ENCODE measurements at regions not wholly inside any gene's neighbourhood (a gene's known extent, or its start where the extent isn't known, plus 50 kb on each side); places are given as distances from the start of the nearest gene placed in this dataset.

DNA sequence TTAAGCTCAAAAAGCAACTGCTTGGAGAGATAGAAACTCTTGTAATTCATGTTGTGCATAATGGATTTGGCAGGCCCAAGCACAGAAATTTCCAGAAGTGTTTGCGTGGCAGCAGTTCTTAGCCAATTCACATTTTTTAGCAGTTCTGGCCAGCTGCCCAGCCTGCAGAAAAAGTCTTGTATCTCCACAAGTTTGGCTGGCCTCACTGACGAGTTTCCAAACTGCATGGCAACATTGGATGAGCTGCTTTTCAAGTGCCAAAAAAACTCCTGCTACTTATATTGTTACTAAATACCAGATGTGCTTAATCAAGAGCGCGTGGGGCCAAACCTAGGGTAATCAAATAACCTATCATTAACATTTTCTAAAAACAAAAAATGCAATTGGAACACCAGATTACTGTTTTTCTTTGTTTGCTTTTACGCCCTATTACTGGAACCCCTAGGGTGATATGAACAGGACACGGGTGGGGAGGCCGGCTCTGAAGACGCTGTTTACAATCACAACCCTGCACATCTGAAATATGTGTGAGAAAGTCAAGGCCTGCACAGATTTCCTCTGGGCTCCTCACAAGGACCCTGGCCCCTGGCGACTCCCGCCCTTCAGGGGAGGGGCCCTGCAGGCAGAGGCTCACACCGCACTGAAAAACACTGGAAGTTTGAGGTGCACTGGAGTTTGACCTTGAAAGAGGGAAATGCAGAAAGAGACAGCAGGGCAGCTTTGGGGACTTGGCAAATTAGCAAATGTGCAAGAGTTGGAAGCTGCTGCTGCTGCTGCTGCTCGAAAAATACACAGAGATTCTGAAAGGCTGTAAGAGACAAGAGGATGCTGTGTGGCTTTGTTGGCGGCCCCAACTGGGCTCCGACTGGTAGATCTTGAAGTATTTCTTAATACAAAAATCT is 55.2 kb upstream of the TARBP1 start (continued):
- TF ChIP-seq, protein P1, sequence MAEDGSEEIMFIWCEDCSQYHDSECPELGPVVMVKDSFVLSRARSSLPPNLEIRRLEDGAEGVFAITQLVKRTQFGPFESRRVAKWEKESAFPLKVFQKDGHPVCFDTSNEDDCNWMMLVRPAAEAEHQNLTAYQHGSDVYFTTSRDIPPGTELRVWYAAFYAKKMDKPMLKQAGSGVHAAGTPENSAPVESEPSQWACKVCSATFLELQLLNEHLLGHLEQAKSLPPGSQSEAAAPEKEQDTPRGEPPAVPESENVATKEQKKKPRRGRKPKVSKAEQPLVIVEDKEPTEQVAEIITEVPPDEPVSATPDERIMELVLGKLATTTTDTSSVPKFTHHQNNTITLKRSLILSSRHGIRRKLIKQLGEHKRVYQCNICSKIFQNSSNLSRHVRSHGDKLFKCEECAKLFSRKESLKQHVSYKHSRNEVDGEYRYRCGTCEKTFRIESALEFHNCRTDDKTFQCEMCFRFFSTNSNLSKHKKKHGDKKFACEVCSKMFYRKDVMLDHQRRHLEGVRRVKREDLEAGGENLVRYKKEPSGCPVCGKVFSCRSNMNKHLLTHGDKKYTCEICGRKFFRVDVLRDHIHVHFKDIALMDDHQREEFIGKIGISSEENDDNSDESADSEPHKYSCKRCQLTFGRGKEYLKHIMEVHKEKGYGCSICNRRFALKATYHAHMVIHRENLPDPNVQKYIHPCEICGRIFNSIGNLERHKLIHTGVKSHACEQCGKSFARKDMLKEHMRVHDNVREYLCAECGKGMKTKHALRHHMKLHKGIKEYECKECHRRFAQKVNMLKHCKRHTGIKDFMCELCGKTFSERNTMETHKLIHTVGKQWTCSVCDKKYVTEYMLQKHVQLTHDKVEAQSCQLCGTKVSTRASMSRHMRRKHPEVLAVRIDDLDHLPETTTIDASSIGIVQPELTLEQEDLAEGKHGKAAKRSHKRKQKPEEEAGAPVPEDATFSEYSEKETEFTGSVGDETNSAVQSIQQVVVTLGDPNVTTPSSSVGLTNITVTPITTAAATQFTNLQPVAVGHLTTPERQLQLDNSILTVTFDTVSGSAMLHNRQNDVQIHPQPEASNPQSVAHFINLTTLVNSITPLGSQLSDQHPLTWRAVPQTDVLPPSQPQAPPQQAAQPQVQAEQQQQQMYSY (CRISPR knock-in tag; IDR thresholded peaks at IDR 0.05), result no peak
- TF ChIP-seq, protein P2, sequence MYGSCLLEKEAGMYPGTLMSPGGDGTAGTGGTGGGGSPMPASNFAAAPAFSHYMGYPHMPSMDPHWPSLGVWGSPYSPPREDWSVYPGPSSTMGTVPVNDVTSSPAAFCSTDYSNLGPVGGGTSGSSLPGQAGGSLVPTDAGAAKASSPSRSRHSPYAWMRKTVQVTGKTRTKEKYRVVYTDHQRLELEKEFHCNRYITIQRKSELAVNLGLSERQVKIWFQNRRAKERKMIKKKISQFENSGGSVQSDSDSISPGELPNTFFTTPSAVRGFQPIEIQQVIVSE (CRISPR knock-in tag; IDR thresholded peaks at IDR 0.05; ENCODE audit: borderline replicate concordance), result no peak
- TF ChIP-seq ZBTB21 (CRISPR knock-in tag; IDR thresholded peaks at IDR 0.05; ENCODE audit: borderline replicate concordance) (no peak), ZNF121 (CRISPR knock-in tag; IDR thresholded peaks at IDR 0.05) (no peak), SMAD4 (CRISPR knock-in tag; IDR thresholded peaks at IDR 0.05) (no peak)

DNA sequence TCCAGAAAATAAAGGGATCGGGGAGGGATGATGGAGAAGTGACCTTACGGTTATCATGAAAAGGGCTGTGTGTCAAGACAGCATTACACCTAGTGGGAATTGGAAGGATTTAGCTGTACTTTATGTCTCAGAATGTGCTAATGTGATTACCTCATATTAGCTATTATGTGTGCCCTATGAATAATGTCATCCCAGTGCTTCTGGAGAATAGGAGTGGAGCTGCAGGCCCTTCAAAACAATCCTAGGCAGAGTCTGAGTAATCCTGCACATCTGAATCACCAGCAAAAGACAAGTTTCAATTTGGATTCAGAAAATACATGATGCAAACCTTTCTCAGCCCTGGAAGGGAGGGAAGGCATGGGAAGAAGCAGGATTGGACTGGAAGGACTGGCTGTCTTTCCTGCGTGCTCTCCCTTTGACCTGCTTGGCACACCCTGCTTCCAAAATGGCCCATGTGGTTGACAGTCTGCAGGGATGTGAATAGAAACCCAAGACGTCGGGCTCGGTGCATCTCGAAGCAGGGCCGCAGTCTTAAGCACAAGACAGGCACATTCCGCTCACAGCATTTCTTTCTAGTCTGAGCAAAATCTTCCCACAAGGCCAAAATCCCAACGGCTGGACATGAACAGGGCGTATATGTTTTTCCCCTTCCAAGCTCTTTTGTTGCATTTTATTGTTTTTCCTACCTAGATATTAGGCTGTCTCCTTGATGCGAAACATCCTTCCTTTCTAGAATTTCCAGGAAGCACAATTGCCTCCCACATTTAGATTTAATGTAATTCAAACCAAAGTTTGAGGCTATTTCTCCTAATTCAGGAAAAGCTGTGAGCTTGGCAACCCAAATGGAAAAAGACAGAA is 54.3 kb upstream of the TARBP1 start:
- no peak overlapping the region for H3K4me3 Mint-ChIP-seq
- H3K4me1 Mint-ChIP-seq, result peaks cover 34% of the 10 kb centered on the region
- DNase-seq (ENCODE audit: low spot score), result no peak
- no peaks in the 10 kb centered on the region for H3K36me3 Mint-ChIP-seq
- TF ChIP-seq PRRX2 (CRISPR knock-in tag; IDR thresholded peaks at IDR 0.05) (no peak), ZNF219 (CRISPR knock-in tag; IDR thresholded peaks at IDR 0.05; ENCODE audit: borderline replicate concordance) (no peak), IRF2 (CRISPR knock-in tag; IDR thresholded peaks at IDR 0.05; ENCODE audit: borderline replicate concordance, low read depth) (no peak), SP1 (CRISPR knock-in tag; conservative IDR thresholded peaks at IDR 0.05) (no peak), TEAD1 (CRISPR knock-in tag; IDR thresholded peaks at IDR 0.05) (no peak)
- TF ChIP-seq, protein P3, sequence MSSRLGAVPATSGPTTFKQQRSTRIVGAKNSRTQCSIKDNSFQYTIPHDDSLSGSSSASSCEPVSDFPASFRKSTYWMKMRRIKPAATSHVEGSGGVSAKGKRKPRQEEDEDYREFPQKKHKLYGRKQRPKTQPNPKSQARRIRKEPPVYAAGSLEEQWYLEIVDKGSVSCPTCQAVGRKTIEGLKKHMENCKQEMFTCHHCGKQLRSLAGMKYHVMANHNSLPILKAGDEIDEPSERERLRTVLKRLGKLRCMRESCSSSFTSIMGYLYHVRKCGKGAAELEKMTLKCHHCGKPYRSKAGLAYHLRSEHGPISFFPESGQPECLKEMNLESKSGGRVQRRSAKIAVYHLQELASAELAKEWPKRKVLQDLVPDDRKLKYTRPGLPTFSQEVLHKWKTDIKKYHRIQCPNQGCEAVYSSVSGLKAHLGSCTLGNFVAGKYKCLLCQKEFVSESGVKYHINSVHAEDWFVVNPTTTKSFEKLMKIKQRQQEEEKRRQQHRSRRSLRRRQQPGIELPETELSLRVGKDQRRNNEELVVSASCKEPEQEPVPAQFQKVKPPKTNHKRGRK (CRISPR knock-in tag; IDR thresholded peaks at IDR 0.05; ENCODE audit: borderline replicate concordance), result no peak
- TF ChIP-seq, protein P4, sequence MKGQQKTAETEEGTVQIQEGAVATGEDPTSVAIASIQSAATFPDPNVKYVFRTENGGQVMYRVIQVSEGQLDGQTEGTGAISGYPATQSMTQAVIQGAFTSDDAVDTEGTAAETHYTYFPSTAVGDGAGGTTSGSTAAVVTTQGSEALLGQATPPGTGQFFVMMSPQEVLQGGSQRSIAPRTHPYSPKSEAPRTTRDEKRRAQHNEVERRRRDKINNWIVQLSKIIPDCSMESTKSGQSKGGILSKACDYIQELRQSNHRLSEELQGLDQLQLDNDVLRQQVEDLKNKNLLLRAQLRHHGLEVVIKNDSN (CRISPR knock-in tag; IDR thresholded peaks at IDR 0.05), result no peak
- TF ChIP-seq, protein P5, sequence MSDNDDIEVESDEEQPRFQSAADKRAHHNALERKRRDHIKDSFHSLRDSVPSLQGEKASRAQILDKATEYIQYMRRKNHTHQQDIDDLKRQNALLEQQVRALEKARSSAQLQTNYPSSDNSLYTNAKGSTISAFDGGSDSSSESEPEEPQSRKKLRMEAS (CRISPR knock-in tag; IDR thresholded peaks at IDR 0.05), result no peak
- TF ChIP-seq, protein P6, sequence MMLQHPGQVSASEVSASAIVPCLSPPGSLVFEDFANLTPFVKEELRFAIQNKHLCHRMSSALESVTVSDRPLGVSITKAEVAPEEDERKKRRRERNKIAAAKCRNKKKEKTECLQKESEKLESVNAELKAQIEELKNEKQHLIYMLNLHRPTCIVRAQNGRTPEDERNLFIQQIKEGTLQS (CRISPR knock-in tag; conservative IDR thresholded peaks at IDR 0.05), result no peak
- peaks cover 2% of the 10 kb centered on the region; the same call in 1 of the 2 replicates for H3K27me3 Mint-ChIP-seq (ENCODE audit: low read depth)
- no peak overlapping the region for H3K27ac Mint-ChIP-seq
- ChIA-PET POLR2A (no interaction called here), CTCF (no interaction called here)
- H3K9me3 Mint-ChIP-seq, result no peaks in the 10 kb centered on the region
- ATAC-seq, result no peak
